PFSK-1 (cell line): ENCODE measurements at regions not wholly inside any gene's neighbourhood (a gene's known extent, or its start where the extent isn't known, plus 50 kb on each side); places are given as distances from the start of the nearest gene placed in this dataset.

Experiments used
- FOXP2 ChIP-seq: optimal IDR thresholded peaks from 2 replicates; pipeline ENCODE3; 2011; ENCODE audit warnings: borderline replicate concordance, control low read depth, inconsistent platforms; ENCODE audit not compliant: insufficient read depth; ENCODE audit errors: extremely low read length, extremely low read depth
- POLR2AphosphoS5 ChIP-seq: IDR thresholded peaks from 2 replicates; pipeline ENCODE4 v1.6.1; 2012; ENCODE audit warnings: low read depth, mild to moderate bottlenecking, control low read depth, low read length, moderate library complexity
- SIN3A ChIP-seq: IDR thresholded peaks from 2 replicates; pipeline ENCODE4 v1.6.1; 2012; ENCODE audit warnings: mild to moderate bottlenecking, low read length, moderate library complexity, borderline replicate concordance; ENCODE audit not compliant: insufficient read depth
- TAF1 ChIP-seq: IDR thresholded peaks from 2 replicates; pipeline ENCODE4 v1.6.1; 2012; ENCODE audit warnings: low read length, control low read depth, borderline replicate concordance; ENCODE audit not compliant: insufficient read depth
- TF ChIP-seq, protein P1 (sequence below), 2 experiments: IDR thresholded peaks; 2 replicates each; pipeline versions ENCODE4 v1.6.1 to v1.8.0; 2011 to 2012; ENCODE audit warnings: low read depth in 2 of 2, low read length in 2 of 2, control low read depth in 1 of 2, inconsistent platforms in 1 of 2, mild to moderate bottlenecking in 1 of 2, moderate library complexity in 1 of 2; ENCODE audit not compliant: insufficient read depth in 1 of 2

DNA sequence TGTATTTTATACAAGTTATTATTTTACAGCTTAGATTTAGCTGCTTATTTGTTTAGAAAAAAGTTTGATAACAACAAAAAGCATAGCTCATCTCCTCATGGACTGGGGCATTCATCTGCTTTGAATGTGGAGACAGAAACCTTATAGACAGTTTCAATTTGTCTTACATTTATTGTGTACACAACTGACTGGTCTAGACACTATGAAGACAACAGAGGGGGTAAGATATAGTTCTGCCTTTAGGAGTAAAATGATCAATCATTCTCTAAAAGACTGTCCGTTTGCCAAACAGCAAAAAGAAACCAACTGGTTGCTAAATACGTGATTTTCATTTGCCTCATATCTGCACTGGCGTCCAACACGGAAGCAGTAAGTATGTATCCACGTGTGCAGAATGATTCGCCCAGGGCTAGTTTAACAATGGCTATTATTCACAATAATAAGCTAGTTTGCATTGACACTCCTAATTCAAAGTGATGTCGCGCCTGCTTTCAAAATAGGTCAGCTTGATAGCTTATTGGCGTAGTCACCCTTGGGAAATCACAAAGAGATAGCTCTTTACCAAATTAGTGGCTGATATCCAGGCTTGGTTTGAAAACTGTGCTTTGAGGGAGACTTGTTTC, 153.6 kb downstream of the BMP2 start:
- TF ChIP-seq POLR2AphosphoS5 (no peak), FOXP2 (no peak), SIN3A (no peak), TAF1 (no peak)

DNA sequence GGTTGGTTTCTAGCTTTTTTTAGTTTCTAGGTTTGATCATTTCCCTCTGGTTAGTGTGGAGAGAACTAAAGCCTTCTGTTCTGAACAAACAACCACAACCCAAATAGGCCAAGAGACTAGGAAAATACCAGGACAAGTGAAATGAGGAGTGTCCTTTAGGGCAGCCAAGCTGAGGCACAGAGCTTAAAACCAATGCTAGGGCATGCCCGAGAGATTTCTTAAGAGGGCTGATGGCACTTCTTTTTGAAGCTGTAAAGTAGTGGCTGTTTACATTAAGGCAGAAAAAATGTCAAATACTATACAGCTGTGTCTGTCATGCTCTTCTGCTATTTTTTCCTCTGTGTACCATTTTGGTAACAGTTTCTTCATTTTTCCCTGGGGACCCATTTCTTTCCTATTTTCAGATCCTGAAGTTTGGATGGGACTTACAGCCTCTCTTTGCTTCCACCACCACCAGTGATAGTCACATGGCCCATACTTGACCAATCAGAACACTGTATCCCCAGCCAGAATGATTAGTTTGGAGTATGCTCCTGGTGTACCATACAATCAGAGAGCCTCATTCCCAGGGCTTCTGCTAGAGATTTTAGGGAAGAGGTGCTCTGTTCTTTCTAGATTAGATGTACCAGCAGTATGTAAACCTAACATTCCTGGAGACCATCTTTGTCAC, 154.4 kb downstream of the BMP2 start:
- TF ChIP-seq SIN3A (no peak), TAF1 (no peak), POLR2AphosphoS5 (no peak), FOXP2 (no peak)
- TF ChIP-seq, protein P1, sequence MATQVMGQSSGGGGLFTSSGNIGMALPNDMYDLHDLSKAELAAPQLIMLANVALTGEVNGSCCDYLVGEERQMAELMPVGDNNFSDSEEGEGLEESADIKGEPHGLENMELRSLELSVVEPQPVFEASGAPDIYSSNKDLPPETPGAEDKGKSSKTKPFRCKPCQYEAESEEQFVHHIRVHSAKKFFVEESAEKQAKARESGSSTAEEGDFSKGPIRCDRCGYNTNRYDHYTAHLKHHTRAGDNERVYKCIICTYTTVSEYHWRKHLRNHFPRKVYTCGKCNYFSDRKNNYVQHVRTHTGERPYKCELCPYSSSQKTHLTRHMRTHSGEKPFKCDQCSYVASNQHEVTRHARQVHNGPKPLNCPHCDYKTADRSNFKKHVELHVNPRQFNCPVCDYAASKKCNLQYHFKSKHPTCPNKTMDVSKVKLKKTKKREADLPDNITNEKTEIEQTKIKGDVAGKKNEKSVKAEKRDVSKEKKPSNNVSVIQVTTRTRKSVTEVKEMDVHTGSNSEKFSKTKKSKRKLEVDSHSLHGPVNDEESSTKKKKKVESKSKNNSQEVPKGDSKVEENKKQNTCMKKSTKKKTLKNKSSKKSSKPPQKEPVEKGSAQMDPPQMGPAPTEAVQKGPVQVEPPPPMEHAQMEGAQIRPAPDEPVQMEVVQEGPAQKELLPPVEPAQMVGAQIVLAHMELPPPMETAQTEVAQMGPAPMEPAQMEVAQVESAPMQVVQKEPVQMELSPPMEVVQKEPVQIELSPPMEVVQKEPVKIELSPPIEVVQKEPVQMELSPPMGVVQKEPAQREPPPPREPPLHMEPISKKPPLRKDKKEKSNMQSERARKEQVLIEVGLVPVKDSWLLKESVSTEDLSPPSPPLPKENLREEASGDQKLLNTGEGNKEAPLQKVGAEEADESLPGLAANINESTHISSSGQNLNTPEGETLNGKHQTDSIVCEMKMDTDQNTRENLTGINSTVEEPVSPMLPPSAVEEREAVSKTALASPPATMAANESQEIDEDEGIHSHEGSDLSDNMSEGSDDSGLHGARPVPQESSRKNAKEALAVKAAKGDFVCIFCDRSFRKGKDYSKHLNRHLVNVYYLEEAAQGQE (IDR thresholded peaks at IDR 0.05; ENCODE audit: insufficient read depth in 1 of 2, low read depth in 2 of 2, low read length in 2 of 2), result no peak

DNA sequence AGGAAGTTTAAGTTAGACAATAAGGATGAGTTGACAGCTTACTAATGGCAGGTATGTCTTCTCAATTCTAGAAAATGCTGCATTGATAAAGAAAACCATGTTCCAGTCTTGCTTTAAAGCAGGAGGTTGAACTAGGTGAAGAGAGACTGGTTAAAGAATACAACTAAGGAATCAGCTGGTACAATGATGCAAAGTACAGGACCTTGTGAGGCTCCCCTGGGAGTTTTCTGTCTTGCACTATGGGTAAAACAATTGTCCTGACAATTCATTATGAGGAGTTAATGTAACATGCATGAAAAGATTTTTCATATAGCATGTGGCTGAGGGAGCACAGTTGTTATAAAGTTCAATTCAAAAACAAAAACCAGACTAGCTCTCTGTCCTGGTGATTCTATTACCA, 157.2 kb downstream of the BMP2 start:
- no peak for TF ChIP-seq SIN3A
- no peak for TF ChIP-seq POLR2AphosphoS5
- TF ChIP-seq, protein P1 (IDR thresholded peaks at IDR 0.05; ENCODE audit: insufficient read depth in 1 of 2, low read depth in 2 of 2, low read length in 2 of 2), result no peak
- TF ChIP-seq FOXP2, result no peak
- TF ChIP-seq TAF1, result no peak

DNA sequence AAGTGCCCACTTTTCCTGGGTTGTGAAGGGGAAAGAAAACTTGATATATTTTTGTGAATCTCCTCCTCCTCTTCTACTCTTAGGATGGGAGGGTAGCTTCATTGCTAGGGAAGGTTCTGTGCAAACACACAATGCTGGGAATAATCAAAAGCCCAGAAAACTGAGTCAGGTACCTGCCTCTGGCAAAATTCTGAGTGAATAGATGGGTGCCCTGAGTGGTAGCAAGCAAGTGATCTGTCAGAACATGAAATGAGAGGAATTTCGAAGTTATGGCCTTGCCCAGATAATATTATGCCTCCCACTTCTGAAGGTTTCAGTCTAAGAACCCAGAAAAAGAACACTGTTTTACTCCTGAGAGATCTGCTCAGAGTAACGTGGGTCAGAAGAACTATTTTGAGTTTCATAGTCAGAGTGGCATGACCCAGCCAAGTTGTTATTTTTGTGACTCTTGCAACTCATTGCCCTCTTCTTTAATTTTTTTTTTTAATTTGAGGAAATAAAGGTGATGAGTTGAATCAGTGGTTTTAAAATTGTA, 158.3 kb downstream of the BMP2 start:
- TF ChIP-seq SIN3A, result no peak
- no peak for TF ChIP-seq FOXP2
- TF ChIP-seq, protein P1 (IDR thresholded peaks at IDR 0.05; ENCODE audit: insufficient read depth in 1 of 2, low read depth in 2 of 2, low read length in 2 of 2), result no peak
- no peak for TF ChIP-seq POLR2AphosphoS5
- TF ChIP-seq TAF1, result no peak

DNA sequence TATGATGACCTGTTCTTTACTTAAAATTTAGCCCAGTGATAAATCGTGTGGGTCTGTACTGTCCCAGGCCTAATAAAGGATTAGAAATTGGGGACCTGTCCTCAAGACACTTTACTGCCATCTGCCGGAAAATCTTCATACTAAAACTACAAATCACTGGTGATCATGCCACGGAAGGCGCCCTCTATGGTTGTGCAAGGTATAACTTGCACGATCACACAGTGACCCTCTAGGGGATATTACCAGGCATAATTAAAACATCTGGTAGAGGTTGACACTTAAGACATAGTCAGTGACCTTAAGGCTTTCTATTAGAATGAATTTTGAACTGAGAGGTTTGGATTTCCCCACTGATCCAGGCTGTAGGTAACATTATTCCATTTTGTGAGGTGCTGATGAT, 172.6 kb downstream of the BMP2 start:
- no peak for TF ChIP-seq POLR2AphosphoS5
- TF ChIP-seq TAF1, result no peak
- no peak for TF ChIP-seq SIN3A
- TF ChIP-seq, protein P1 (IDR thresholded peaks at IDR 0.05; ENCODE audit: insufficient read depth in 1 of 2, low read depth in 2 of 2, low read length in 2 of 2), result no peak
- no peak for TF ChIP-seq FOXP2
